AG09309 (cell line): ENCODE measurements at regions not wholly inside any gene's neighbourhood (a gene's known extent, or its start where the extent isn't known, plus 50 kb on each side); places are given as distances from the start of the nearest gene placed in this dataset.
"Not testable (repeated sequence)": the region's sequence is repeated elsewhere in the genome, so short reads cannot be mapped to it uniquely, and the experiment has no call there.

Source experiments
- DNase-seq: peaks from one replicate; pipeline ENCODE4 v3.0.0-alpha.2; 2010; ENCODE audit warnings: low read depth
- H3K4me3 ChIP-seq: 2 replicates; pipeline ENCODE4 v1.5.1; 2011; ENCODE audit warnings: mild to moderate bottlenecking, low read depth, low read length, moderate library complexity; ENCODE audit not compliant: control insufficient read depth
- CTCF ChIP-seq: IDR thresholded peaks from 2 replicates; pipeline ENCODE4 v1.5.1; 2011; ENCODE audit warnings: mild to moderate bottlenecking, low read depth, low read length, inconsistent platforms; ENCODE audit not compliant: insufficient read depth, control insufficient read depth; ENCODE audit errors: missing control alignments

GRCh38 chr4:38333219-38333618, 330.8 kb upstream of the KLF3 start:
- no peak for TF ChIP-seq CTCF
- no peak overlapping the region for H3K4me3 ChIP-seq
- DNase-seq = no peak

GRCh38 chr4:38334791-38335190, 329.2 kb upstream of the KLF3 start:
- no peak for DNase-seq
- H3K4me3 ChIP-seq = no peak overlapping the region
- TF ChIP-seq CTCF = no peak

GRCh38 chr4:38338939-38339338, 325.1 kb upstream of the KLF3 start:
- H3K4me3 ChIP-seq, DNase-seq: not testable (repeated sequence)

- TF ChIP-seq CTCF = no peak
- no peak for DNase-seq
- no peak overlapping the region for H3K4me3 ChIP-seq
These were observed 320.4 kb upstream of the KLF3 start for GRCh38 chr4:38343608-38344007.

GRCh38 chr4:38344929-38345328, 319.1 kb upstream of the KLF3 start:
- DNase-seq = no peak
- TF ChIP-seq CTCF = no peak
- no peak overlapping the region for H3K4me3 ChIP-seq

GRCh38 chr4:38347251-38347650, 316.7 kb upstream of the KLF3 start:
- no peak overlapping the region for H3K4me3 ChIP-seq
- no peak for DNase-seq
- TF ChIP-seq CTCF = no peak

- no peak for TF ChIP-seq CTCF
- no peak overlapping the region for H3K4me3 ChIP-seq
- no peak for DNase-seq
These were observed 309.6 kb upstream of the KLF3 start for GRCh38 chr4:38354421-38354820.
